NCI-H1417 (cell line): ENCODE measurements at regions not wholly inside any gene's neighbourhood (a gene's known extent, or its start where the extent isn't known, plus 50 kb on each side); places are given as distances from the start of the nearest gene placed in this dataset.

Source experiments
- DNase-seq, 3 experiments: peaks; one replicate each; lab custom pipeline; 2025; lab: John Stamatoyannopoulos, UW

DNA sequence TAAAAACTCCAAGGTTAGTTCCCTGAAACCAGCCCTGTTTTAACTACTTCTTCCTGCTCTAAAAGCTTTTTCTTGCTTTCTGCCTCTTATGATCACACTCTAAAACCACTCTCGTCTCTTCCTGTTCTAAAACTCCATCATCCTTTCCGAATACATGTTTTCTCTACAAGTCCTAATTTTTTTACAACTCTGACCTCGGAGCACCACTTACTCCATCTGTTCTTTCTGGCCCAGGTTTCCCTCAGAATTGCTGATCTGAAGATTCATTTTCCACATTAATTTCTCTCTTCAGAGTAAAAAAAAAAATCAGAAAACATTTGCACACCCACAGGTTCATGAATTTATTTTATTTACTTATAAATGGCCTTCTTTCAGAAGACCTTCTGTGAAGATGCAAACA lies 265.7 kb upstream of the CADM1 start:
- DNase-seq = no peak

DNA sequence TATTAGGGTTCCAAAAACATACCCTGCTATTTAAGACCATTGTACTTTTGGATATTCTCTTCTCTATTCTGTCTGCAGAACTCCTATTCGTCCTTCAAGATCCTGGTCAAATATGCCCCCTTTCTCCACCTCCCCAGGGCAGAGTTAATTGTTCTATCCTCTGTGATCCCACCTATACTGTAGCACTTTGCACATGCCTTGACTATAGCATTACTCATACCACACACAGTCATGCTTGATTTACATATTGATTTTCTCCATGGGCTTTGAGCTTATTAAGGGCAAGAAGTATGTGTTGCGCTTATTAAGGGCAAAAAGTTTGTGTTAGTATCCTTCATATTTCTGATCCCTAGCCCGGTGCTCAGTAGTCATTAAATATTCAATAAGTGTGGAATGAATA lies 263.7 kb upstream of the CADM1 start:
- DNase-seq = no peak

DNA sequence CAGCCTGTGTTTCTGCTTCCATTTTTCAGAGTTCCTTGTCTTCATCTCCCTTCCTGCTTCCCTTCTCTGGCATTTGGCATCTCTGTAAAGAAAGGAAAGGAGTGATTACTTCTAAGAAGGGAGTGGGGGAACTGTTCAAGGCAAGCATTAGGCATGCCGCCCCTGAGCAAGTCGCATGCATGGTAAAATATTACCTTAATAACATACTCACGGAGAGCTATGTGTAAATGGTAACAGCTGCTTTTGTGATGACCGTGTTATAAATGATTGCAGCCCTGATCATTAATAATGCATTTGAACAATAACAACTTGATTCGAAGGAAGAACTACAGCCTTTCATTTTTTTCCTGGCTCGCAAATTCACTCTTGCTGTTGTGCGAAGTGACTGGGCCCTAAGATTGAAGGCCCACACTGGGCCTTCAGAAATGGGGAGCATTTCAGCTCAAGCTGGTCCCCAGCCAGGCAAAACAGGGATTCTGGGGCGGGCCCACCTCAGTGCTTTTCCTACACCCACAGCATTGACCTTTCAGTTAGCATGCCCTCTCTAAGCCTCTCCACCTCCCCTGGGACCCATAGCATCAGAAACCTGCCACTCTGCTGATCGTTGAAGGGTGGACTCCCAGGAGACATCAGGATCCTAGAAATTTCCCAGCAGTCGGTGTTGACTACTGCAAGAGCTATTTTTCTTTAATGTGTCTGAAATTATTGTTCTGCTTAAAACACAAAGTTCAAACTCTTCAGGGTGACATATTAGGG lies 263.0 kb upstream of the CADM1 start:
- peak in 1 of 3 experiments; percentile 35 for DNase-seq

DNA sequence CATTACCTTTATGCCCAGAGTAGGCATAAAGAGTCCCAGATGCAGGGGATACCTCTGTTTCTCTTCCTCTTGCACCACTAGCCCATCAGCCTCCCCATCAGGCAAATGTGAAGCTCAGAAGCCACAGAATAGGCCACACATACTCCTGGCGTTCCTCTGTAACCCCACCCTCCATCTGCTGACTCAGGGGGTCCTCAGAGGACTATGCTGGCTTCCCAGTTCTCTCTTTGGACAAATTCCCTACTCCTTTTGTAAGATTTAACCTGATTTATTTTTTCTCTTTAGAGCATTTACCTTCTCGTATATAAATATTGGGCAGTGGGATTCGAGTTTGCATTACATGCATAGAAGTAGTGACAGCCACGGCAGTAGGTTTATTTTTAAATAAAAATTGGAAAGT lies 262.3 kb upstream of the CADM1 start:
- no peak for DNase-seq

DNA sequence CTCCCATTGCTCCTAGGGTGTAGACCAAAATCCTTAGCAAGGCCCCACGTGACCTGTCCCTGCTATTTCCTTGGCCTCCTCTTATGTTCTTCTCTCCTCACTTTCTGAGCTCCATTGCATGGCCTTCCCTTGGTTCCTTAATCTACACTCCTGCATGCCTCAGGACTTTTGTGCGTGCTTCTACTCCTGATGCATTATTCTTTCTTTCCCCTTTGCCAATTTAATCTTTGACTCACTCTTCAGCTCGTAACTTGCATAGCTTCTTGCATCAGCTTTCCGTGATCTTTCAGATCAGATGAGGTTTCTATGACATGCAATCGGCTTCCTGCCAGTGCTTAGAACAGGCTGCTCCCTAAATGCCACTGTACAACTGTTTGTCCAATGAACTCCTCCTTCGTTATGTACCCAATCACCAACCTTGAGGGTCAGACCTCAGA lies 261.6 kb upstream of the CADM1 start:
- no peak for DNase-seq

DNA sequence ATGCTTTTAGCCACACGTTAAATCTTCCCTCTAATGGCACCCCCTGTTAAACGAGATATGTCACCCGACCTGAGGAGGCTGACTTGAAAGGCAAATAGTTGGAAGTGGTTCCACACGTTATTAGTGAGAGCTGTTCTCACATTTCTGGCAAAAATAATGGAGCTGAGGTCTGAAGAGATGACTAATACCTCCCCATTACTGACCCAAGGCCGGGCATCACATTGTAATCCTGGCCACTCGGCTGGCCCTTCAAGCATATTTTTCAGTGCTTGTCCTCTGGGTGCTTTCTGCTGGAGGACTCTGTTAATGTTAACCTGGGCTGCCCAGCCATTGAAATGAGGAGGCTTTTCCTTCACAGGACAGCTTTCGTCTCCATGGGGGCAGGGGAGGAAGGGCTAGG lies 260.0 kb upstream of the CADM1 start:
- no peak for DNase-seq

DNA sequence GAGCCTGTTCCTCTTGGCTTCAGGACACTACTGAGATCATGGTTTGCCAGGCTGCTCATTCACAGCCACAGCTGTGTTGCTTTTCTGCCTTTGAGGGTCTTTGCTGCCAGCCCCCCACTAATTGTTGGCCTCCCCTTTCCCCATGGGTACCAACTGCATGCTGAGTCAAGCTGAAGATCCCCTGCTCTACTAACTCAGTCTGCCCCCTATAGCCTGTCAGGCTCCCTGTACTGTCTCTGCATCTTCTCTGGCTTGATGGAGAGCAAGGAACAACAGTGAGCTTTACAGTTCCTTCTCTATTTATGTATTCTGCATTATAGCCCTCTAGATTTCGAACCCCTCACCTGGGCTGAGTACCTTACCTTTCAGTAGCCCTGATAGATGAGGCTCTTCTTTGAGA lies 257.6 kb upstream of the CADM1 start:
- DNase-seq = no peak

DNA sequence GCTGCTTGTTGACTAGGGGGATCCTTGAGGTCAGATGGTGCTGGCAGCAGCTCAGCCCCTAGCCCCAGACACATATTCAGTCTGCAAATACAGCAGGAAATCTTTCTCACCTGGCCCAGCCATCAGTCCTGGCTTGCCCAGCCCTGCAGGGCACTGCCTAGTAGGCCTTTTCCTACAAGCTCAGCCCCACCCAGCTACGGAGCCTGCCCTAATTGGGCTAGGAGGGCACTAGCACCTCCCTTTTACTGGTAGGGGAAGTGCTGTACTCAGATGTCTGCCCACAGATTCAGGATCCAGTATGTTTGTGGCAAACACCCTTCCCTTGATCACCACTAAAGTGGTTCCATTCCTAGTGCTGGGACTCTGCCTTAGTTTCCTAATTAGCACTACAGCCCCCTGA lies 257.1 kb upstream of the CADM1 start:
- DNase-seq = no peak

DNA sequence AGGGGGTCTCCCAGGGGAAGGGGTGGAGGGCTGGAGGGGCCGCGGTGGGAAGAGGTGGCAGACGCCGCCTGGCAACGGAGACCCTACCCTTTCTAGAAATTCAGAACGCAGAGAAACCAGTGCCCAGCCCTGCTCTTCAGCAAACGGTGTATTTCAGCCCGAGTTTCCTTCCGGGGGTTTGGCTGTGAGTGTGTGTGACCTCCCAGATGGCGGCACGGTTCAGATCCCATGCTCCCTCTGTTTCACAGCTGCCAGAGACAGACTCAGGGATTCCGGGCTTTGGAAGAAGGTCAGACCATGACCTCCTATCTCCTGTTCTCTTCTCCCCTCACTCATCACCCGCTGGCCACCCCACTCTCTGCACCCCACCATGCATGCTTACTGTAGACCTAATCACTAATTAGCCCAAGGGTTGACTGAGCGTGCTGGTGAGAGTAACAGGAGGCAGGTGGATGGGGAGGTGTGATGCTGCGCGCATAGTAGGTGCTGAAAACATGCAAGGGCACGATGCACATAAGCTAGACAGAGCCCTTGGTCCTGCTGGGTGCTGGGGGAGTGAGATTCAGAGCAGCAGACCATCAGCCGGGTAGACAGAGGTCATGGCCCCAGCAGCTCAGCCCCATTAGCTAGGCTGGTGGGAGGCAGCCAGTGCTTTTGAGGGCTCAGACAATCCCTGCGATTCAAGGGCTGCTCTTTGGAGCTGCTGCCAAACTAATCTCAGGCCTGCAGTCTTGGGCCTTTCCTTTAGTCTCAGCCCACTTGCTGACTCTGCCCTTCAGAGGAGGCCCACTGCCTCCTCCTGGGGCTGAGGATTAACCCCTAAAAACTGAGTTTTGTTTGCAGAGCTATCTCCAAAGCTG lies 256.5 kb upstream of the CADM1 start:
- no peak for DNase-seq

DNA sequence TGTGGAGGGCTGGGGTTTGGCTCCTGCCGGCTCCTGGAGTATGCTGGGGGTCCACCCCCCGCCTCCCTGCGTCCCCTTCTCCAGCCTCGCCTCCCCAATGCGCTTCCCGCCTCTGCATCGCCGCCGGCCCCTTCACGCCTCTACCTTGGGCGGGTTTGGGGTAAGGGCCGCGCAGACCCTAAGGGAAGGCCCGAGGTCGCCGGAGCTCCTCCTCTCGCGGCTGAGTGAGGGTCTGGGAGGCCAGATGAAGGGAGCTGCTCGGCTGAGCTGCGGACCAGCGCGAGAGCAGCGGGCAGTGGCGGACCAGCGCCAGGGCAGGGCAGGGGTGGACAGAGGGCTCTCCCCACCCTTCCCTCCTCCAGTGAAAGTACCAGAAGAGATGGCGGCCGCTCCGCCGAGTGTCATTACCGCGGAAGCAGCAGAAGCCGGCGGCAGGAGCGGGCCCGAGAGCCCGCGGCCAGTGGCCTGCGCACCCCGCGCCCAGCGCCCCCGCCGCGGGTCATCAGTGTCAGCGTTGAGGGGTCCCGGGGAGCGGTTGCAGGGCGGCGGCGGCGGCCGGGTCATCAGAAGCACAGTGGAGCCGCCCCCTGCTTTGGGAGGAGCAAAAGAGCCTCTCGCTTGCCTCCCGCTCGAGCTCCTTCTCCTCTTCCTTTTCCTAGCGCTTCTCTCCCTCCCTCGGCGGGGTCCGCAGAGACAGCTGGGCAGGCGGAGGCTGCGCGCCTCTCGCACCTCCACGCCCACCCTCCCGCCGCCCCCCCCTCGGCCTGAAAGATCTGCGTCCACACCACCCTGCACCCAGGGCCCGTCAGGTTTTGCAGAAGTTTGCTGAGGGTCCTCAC lies 255.6 kb upstream of the CADM1 start:
- DNase-seq = peak in 1 of 3 experiments; percentile 39

DNA sequence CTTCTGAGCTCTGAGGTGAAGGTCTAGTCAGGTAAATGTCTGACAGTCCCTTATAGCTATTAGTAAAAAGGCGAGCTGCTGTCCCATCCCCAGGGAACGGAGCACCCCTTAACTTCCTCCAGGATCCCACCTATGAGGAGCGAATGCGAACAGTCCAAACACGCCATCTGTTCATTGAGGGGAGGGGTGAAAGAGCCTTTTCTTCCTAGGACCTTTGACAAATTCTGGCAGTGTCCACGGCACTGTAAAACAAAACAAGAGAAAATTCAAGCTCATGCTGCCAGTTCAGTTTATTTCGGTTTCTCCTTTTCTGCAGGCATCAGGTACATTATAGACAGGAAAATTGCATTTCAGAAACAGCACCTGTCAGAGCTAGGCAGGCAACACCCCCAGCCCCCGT lies 253.8 kb upstream of the CADM1 start:
- no peak for DNase-seq

DNA sequence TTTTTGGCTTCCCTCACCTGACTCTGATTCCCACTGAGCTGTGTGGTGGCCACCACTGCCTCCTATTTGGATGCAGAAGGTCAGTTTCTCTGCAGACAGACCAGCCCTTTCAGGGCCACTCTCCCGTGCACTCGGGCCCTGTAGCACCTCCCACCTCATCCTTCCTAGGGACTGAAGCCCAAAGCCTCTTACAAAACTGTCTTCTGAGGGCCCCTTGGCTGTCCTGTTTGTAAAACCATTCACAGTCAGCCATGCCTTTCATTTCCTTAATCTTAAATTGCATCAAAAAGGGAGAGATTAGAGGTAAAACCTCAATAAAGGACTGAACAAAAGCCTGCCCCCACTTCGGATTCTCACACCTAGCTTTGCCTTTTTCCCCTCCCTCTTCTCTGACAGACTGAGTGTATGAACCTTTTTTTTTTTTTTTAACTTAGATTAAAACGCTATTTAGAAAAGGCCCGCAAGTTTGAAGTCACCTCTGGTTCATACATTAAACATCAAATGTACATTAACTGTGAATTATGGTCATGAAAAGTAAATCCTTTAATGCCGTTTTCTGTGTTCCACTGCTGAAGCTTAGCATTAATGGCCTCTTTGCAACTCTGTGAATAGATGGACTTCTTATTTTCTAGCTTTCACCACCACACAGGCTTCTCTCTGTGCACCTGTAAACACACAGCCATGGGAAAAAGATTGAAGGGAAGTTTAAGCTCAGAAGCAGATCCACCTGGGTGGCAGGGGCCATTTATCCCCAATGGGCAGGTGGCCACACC lies 247.2 kb upstream of the CADM1 start:
- no peak for DNase-seq

DNA sequence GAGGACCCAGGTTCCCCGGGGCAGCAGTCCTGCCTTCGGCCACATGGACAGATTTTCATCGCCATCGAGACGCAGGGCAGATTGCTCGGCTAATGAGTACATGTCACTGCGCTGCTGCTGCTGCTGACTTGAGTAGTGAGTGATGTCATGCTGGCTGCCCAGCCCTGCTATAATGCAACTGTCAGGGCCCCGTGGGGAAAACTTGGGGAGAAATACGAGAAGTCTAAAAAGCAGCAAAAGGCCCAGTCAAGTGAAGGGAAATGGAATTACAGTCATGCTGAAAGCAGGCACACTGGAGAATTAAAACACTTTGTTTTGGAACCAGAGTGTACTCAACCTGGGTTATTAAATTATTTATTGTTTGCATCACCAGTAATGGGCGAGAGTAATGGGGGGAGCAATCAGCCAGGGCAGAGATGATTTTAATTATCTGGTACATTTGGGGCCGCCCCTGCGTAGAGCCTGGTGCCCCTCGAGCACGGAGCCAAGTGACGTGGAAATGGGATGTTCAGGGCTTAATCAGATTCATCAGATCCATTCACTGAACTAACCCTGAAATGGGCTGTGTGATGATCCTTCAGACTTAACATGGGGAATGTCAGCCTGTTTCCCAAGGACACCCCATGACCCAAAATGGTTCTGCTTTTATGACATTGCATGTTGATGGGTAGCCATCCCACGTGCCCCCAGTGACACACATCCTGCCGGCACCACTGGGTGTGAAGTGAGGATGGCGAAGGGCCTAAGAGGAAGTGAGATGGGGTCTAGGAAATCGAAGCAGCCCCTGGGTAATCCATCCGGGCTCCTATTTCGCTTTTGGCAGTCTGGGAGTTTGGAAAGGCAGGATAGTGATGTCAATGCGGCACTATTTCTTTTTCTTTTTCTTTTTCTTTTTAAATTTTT lies 241.6 kb upstream of the CADM1 start:
- no peak for DNase-seq

DNA sequence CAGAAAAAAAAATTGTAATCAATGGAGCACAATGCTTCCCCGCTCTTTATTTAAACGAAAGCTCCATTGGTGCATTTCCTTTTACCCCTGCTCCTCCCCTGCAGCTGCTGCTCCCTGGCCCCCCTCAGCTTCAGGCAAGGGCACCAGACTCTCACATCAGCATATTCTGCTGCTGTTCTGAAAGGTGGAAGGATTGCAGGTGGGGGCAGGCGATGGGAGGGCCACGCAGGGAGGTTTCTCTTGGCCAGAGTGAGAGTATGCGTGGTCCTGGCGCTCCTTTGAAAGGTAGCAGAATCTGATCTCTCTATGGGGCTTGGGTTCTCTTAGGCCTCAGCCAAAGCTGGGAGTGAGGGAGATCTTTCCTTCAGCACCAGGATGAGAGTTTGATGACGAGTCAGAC lies 240.9 kb upstream of the CADM1 start:
- DNase-seq = no peak

DNA sequence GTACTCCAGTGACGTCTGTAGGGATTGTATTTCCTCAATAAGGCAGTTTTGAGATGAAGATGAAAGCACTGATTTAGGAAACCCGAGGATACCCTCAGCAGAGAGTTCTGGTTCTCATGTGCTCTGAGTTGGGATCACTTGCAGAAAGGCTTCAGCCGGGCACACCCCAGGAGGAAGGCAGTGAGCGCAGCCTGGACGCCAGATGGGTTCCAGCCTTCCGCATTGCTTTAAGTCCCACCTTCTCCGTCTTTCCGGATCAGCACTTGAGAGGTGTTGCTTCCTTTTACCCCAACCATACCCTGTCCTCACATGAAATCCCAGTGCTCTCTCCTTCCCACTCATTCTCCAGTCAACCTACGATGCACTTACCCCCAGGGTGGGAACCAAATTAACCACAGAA lies 239.5 kb upstream of the CADM1 start:
- no peak for DNase-seq

DNA sequence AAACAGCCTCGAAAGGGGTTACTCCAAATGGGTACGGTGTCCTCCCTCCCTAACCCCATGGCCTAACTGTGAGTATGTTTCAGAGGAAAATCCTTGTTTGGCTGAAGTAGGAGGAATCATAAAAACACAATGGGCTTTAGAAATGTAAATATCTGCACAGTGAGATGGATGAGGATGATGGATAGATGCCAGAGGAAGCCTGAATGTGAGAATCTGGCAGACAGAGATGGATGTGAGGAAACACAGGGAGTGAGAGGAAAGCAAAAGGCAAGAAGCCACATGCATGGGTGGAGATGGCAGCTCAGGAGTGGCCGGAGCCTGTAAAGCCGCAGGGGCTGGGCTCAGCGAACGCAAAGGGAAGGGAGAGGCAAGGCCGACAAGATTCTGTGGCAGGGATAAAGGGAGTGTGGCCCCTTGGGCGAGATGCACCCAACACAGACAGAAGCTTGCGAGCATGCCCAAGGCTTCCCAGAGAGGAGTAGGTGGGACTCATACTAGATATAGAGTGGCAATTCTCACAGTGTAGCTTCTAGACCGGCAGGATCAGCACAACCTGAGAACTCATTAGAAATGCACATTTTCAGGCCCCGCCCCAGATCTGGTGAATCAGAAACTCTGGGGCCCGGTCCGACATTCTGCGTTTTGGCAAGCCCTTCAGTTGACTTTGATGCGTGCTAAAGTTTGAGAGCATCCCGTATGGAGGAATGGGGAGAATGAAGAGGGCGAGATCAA lies 237.3 kb upstream of the CADM1 start:
- DNase-seq = peak in 2 of 3 experiments; percentile 9 to 31

DNA sequence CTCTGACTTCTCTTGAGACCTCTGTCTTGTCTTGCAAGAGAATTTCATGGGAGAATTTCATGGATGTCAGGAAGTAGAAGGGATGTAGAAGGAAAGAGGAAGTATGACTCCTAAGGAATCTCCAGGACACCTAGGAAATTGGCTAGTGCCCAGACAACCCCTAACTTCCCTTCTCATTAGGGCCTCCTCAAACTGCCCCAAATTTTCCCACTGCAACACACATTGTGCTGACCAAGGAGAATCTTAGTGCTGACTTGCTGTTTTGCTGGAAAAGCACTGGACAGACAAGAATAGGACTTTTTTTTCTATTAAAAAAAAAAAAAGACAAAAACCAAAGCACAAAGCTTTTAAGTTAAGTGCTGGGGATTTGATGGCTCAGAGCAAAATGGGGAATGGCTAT lies 236.1 kb upstream of the CADM1 start:
- DNase-seq = no peak

DNA sequence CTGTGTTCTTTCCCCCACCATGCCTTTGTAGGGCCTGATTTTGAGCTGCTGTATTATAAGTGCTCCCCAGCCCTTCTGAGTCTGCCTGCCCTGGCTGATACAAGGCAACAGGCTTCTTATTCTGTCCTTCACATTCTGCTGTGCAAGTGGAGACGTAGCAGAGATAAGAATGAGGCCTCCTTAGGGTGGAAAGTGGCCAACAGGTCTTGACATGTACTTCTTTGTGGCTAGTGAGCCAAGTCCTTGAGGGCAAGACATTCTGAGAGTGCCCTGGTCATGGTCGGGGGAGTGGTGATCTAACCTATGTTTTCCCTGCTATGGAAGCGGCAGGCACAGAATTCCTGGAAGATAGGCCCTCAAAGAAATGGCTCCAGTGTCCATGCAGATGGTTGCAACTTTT lies 235.7 kb upstream of the CADM1 start:
- DNase-seq = no peak

DNA sequence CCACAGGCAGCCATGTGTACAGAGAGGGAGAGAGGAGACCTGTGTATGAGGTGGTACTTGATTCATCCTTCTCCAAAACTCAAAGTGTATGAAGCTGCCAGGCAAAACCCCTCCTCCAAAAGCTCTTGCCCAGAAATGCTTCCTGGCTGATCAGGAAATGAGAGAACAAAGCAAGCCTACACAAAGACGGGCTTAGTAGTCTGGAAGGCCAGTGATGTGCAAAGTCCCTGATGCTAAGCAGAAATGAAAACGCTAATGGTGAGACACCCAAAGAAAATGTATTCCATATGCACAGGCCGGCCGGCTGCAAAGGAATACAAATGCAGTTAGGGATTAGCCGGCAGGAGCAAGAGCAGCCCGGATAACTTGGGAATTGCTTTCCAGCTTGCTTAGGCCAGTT lies 234.9 kb upstream of the CADM1 start:
- no peak for DNase-seq

DNA sequence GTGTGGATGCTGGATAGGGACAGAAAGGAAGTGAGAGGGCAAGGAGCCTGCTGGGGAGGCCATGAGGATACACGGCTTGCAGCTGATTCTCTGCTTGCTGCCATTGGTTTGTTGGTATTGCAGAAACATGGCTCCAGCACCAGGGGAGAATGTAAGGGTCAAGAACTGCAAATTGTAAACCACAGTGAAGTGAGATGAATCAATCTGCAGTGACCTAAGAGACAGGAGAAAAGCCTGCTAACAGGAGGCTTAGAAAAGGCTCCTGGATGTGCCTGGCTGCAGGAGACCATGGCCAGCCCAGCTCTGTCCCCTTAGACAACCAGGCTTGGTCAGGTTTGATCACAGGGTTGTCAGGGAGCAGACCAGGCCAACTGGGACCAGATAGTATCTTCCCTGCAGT lies 233.7 kb upstream of the CADM1 start:
- no peak for DNase-seq
